NCI-H526 (cell line): ENCODE measurements at regions not wholly inside any gene's neighbourhood (a gene's known extent, or its start where the extent isn't known, plus 50 kb on each side); places are given as distances from the start of the nearest gene placed in this dataset.

Experiments
- DNase-seq, 2 experiments: peaks; one replicate each; lab custom pipeline; 2025; lab: John Stamatoyannopoulos, UW

DNA sequence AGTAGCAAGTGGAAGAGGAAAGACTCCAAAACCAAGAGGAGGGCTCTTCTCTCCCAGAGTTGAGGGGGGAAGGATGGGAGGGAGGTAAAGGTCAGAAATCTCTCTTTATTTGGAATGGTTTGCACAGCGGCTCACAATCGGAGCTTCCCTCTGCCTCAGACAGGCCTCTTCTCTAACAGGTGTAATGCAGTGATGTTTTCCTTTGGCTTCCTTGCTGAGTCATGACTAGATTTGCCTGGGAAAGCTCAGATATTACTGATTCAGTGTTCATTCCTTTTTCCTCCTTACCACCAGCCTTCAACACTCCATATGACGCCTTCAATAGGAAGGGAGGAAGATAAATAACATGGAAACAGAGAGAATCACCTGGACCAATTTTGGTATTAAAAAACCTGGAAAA lies 136.6 kb downstream of the RNF152 start:
- DNase-seq: no peak

DNA sequence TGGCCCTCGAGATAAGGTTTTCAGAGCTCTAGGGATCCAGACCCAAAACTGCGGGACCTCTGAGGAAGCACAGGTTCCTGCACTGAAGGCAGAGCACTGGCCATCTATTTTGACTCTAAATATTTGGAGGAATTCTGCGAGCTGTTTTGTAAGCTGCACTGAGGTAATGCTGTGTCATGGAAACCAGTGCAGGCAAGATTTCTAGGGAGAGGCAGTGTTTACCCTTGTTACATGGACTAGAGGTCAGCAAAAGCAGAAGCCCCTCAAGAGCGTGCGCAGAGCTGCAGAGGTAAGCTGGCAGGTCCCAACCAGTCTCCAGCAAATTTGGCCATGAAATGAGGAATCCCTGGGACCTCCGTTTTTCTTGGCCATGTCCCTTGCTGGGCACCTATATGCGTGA lies 137.3 kb downstream of the RNF152 start:
- DNase-seq: no peak

DNA sequence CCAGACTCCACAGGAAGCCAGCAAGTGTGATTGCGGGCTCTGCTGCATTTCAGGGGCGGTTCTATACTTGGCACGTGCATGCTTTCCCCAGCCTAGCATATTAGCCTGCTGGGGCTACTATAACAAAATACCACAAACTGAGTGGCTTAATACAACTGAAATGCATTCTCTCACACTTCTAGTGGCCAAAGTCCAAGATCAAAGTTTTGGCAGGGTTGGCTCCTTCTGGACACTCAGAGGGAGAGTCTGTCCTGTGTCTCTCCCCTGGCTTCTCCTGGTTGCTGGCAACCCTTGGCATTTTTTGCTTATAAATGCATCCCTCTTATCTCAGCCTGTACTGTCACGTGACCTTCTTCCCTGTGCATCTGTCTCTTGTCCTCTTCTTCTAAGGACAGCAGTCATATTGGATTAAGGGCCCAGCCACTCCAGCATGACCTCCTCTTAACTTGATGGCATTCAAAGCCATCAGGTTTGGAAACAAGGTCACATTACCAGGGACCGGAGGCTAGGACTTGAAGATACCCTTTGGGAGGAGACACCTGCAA lies 138.7 kb downstream of the RNF152 start:
- no peak for DNase-seq

DNA sequence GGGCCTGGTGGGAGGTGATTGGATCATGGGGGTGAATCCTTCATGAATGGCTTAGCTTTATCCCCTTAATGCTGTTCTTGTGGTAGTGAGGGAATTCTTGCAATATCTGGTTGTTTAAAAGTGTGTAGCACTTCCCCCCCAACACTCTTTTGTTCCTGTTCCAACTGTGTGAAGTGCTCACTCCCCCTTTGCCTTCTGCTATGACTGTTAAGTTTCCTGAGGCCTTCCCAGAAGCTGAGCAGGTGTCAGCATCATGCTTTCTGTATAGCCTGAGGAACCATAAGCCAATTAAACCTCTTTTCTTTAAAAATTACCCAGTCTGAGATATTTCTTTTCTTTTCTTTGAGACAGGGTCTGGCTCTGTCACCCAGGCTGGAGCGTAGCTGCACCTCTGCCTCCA lies 139.4 kb downstream of the RNF152 start:
- no peak for DNase-seq

DNA sequence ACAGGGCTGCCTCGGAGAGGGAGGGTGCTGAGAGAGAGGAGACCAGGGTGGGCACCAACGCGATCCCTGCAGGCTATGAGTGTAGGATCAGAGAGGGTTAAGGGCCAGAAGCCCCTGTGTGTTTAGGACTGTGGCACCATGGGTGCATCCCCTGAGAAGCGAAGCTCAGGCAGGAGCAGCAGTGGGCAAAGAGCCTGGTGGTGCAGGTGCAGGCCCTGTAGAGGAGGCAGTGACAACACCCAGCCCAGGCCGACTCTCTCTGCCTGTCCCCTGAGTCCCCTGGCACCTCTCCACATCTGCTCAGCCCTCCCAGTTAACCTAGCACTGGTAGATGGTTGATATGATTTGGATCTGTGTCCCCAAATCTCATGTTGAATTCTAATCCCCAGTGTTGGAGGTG lies 139.8 kb downstream of the RNF152 start:
- DNase-seq: no peak

DNA sequence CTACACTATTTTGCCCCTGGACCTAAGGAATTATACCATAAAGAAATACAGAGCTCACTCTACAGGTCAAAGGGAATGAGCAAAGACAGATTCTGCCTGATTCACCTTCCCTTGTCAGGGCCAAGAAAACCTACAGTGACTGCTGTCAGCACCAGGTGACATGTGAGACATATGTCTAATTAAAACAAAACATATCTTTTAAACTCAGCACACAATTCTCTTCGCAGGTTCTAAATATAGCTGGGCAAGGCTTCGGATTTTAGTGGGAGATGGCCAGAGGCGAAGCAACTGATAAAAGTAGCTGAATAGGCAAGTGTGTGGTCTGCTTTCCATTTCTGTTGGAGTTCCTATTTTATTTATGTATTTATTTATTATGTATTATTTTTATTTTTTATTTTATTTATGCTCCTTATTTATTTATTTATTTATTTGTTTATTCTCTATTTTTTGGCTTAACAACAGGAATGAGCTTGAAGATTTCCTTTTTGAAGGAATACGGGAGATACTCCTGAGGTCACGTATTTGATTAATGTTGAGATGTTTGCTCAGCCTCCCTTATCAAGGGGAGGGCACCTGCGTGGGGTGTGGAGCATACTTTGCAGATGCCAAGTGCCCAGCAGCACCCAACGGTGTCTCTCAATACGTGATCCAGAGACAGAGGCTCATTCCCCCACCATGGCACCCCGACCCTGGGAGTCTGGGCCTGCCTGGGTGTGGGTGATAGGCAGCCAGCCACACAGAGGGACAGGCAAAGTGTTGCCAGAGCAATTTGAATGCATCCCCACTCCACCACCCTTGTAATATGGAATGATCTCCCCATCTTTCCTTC lies 141.8 kb downstream of the RNF152 start:
- DNase-seq: no peak

DNA sequence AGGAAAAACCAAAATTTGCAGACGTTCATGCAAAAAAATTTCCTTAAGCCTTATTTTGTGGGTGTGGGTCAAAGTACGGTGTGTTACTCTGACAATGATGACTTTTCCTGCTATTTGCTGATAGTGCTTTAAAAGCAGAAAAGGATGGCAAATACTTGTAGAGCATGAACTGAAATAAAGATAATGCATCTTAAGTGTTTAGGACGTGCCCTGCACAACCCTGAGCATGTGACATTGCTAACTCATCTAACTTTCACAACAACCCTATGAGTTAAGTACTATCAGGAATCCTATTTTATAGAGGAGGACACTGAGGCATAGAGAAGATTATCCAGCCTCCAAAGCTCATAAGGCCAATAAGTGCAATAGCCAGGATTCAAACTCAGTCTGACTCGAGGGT lies 143.3 kb downstream of the RNF152 start:
- DNase-seq: no peak

DNA sequence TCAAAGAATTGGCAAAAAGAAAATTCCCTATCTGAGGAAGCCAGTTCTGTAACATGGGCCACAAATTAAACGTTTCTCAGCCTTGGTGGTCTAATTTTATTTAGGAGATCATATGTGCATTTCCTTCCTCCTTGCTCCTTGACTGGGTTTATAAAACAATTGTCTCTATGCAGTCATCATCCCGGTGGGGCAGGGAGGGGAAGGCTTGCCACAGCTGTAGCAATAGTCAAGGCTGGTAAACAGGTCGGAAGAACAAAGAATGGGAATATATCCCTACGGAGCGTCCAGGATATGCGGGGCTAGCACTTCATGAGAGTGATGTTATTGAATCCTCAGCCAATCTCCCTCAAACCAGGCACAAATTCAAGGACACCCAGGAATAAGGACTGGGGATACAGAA lies 143.8 kb downstream of the RNF152 start:
- DNase-seq: no peak

DNA sequence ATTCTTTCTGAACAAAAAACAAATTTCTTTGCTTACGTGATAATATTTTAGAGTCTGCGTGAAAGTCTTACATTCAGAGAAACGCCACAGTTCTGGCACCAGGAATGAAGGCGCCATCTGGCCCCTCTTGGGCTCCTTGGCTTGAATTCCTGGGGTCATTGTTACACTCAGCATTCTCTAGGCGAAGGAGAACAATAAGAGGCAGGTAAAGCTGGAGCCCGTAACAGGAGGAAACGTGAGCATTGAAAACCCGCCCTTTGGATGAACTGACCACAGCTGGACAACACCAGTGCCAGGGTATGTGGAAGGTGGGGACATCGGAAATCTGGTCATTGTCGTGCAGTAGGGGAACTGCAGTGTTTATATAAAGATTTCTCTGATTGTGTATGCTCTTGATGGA lies 144.8 kb downstream of the RNF152 start:
- no peak for DNase-seq

DNA sequence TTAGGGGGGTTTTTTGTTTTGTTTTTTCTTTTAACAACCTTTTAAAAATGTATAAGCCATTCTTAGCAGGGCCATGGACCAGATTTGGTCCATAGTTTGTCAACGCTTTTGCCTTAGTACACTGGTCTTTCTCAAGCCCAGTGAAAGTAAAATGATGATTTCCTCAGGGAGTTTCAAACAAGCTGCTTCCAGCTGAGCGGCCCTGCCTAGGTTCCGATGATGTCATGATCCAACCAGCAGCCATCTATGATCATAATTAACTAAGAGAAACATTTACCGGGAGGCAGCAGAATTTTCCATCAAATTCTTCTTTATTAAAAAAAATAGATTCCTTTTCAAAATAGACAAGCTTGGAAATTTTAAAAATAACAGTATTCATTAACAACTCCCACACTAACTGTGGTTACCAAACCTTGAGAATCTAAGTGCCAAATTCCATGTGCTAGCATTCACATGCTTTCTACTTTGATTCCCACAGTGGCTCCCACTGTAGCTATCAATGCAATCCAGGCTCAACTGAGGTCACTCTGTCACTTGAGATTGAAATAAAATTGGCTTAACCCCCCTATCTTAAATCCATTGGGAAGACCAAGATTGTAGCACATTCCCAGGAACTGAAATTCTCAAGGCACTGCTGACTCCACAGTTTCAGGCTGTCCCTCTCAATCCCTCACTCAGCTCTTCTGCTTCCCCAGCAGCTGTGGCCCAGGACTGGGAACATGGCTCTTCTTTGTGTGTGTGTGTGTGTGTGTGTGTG lies 148.9 kb downstream of the RNF152 start:
- no peak for DNase-seq

DNA sequence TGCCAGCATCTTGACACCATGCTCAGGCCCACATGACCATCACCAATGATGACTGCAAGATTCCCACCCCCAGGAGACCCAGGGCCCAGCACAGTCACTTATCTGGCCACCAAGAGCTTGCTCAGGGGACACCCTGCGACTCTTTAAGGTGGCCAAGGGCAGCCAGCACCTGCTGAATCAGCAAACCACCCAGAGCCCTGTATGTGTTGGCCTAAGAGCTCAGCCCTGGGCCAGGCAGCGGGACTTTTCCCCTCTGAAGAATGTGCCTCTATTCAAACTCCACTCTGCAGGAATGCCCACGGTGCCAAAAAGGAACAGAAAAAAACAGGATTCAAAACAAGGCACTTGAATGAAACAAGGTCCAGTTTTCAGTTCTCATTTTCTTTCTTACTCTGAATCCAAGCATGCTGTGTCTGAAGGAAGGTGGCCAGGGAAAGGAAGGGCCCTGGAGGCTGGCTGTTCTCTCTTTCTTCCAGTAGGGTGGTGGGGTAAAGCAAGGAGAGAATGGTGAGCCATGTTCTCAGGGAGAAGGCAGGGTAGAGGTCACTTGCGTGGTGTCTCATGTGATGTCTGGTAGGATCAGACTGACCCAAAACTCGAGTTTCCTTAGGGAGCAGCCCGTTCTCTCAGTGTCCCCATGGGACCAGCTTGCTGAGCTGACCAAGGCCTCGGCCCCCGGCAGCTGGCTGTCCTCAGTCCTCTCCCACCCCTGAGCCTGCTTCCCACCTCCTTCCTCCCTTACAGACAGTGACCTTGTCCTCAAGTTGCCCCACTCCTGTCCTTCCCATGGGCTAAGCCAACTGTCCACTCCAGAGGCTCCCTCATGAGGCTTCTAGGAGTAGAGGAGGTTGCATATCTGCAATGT lies 150.0 kb downstream of the RNF152 start:
- DNase-seq: no peak

DNA sequence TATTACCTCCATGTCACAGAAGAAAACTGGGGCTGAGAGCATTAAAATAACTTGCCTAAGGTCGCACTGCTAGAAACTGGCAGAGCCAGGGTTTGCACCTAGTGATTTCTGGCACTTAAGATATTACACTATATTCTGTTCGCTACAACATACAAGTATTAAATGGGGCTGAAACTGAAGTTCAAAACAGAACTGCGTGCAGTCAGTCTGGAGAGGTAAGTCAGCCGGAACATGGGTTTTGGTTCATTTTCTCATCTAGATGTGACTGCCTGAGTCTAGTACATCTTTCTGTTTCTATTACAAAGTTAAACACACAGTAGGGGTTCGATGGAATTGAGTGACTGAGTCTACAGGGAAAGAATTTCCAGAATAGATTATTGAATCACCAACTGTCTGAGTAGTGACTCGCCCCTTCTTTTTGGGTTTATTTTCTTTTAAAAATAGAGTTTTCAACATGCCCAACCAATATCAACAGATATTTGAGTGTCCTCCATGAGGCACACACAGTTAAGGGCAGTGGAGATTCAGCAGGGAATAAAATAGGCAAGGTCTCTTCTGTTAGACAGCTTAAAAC lies 150.8 kb downstream of the RNF152 start:
- DNase-seq: no peak

DNA sequence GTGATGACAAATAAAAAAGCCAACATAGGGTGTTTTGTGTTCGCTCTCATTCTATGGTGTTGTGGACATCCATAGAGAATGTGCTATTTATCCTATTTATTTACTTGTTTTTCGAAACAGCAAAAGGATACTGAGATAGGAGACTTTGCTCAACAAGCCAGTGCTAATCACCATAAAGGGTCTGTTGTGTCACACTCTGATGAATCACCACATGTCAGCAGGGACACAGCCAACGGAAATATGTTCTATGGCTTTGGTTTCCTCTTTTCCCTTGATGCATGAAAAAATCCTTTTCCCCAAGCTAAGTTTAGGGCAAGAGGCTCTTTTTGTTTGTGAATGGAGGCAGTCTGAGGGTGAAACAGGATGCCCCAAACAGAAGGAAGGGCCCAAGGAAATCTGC lies 154.3 kb downstream of the RNF152 start:
- DNase-seq: no peak

DNA sequence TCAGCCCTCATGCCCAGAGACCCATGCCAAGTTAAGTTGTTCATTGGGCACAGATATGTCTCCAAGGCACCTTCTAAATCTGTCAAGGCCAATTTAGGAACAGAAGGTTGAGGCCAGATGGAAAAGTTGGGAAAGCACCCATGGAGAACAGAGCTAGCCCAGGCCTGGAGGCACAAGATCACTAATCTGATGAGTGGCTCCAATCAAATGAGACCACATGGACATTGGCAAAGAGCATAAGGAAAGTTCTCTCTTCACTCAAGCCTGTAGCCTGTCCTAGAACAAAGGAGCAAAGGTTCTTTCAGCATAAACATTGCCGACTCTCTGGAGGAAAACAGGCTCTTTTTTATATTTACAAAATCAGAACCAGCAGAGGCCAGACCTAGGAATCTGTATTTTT lies 154.8 kb downstream of the RNF152 start:
- DNase-seq: no peak

DNA sequence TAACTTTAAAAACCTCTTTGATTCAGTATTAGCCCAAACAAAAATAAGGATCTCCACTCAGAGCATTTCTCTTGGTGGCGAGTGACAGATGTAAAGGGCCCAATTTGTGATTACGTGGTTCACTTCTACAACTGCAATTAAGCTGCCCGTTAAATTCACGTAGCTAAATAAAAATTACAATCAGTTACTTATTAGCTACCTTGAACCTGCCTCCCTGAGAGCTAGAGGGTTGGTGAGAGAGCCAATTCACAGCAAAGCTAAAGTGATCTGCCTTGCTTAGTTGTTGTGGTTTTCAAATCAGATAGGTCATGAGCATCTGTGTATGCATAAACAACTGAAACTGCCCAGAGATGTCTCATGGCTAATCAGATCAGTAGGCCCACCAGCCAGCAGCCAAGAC lies 156.7 kb downstream of the RNF152 start:
- DNase-seq: no peak

DNA sequence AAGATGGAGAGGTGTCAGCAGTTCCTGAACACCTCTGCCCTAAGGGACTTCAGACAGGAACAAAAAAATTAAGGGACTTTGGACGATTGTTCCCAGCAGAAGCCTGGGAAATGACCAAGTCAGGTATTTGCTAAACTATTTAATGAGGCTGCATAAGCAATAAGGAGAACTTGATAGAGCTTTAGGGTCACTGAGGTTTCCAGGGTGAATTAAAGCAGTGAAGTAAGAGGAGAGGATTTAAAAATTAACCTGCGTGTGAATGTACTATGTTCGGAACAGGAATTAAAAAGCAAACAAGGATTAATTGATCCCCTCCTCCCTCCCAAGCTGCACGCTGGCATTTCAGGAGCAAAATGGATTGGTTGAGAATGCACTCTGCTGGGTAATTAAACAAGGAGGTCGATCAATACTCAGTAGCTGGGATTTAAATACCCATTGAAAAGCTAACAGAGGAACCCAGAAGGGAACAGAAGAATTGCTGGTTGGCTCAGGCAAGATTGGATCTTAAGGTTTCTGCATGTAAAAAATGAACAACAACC lies 157.2 kb downstream of the RNF152 start:
- DNase-seq: no peak

DNA sequence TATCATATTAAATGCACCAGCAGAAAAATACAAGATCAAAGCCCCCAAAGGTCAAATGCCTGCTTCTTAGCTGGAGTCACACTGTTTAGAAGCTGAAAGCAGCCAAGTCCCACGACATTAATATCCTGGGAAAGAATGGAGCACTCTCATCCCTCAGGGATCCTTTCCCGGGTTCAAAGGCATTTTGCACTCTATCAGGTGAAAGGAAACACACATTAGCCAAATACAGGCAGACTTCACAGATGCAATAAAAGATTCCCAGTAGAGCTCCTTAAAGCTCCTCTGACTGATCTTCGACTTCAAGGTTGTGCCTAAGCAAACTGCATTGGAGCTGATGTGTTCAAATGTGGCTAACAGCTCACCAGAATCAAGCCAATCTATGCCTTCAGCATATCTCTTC lies 158.4 kb downstream of the RNF152 start:
- DNase-seq: no peak

DNA sequence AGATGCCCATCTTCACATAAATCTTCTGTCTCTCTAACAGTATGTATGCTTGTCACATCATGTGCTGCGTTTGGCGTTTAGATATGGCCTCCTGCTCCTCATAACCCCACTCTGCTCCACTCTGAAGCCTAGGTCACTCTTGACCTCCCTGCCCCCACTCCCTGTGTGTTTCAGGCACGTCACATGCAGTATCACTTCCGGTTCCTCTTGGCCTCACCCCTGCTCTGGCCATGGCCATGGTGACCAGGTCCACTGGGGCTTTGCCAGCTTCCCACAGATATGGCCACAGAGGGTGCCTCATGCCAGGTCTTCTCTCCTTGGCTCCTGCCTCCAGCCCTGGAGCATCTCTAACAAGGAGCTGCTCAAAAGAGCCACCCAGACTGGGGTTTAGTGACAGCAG lies 160.0 kb downstream of the RNF152 start:
- no peak for DNase-seq

DNA sequence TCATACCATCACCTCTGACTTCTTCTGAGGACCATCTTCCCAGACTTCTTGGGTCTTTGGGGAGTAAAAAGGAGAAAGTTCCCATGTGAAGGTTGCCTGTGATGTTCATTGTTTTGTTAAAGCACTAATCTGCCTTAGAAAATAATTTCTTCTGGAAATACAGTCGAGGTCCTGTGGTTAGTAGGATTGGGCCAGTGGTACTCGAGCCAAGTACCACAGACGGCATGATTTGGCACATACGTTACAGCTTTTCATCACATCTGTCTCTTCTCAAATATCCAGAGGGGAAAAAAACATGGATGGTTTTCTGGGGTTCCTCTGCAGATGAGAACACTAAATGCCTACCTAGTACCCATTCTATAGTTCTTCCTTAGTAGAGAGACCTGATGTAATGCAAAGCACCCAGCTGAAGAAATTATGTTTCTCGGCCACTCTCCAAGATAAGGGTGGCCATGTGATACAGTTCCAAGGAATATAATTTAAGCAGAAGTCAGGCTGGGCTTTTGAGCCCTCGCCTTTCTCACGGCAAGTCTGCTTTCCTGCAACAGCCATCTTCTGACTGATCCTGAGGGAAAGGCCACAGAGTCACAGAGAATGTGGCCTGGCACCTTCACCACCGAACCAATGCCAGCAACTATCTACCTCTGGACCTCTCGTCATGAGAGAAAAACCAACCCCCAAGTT lies 161.0 kb downstream of the RNF152 start:
- DNase-seq: no peak

DNA sequence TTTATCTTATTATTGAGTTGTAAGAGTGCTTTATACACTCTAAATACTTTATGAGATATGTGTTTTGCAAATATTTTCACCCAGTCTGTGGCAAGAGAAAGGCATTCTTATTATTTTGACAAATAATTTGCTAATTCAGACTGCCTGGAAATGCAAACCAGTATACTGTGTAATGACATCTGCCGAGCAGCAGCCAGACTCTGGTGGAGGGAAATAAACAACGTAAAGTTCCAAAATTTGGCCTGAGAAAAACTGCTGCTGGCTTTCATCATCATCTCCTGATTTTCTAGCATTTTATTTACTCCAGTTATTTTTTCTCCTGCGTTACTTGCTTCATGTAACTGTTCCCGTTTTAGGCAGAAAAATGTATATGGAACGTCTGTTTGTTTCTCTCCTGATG lies 161.6 kb downstream of the RNF152 start:
- DNase-seq: no peak

DNA sequence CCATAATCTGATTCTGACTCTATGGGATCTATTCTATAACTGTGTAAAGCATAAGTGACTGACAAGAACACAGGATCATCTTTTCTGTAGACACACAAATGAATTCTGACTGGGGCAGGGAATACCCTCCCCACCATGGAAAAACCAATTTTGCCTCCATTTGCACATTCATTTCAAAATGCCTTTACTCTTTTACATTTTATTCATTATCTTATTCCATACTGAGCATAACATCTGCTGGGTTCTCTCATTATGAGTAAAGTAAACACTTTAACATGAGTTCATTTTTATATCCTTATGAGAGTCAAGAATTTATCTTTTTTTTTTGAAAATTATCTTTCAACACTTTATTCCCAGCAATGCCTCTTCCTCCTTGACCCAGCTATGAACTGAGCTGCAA lies 163.5 kb downstream of the RNF152 start:
- no peak for DNase-seq
